ENCODE measurements at regions not wholly inside any gene's neighbourhood (a gene's known extent, or its start where the extent isn't known, plus 50 kb on each side); places are given as distances from the start of the nearest gene placed in this dataset.

- TF ChIP-seq GATA2 (IDR thresholded peaks at IDR 0.05; ENCODE audit: low read depth, low read length) (no peak), GATA3 (IDR thresholded peaks at IDR 0.05; ENCODE audit: low read depth, low read length) (no peak)
Measured at GRCh38 chr2:138087751-138088593, 123.7 kb downstream of the HNMT start.
